ENCODE measurements at regions not wholly inside any gene's neighbourhood (a gene's known extent, or its start where the extent isn't known, plus 50 kb on each side); places are given as distances from the start of the nearest gene placed in this dataset.

DNA sequence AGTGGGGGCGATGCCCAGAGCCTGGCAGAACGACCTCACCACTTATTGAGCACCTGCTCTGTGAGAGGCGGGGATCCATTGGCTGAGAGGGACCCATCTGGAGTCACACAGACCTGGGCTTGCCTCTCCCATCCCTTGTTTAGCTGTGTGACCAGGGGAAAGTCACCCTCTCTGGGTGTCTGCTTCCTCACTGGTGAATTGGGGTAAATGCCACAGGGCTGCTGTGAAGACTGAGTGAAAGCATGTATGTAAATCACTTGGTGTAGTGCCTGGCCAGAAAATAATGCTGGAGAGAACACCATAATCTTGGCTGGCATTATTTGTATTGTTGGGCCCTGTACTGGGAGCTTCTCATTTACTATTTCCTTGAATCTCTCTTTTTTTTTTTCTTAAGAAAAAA lies 83.4 kb upstream of the PRL start:
- no peak for DNase-seq (ENCODE audit: insufficient read length, low spot score, missing footprints)
- Histone ChIP-seq H3K4me2 (ENCODE audit: insufficient read depth, low read length) (no peak overlapping the region), H3K36me3 (ENCODE audit: insufficient read depth, low read length) (no peaks in the 10 kb centered on the region), H4K20me1 (ENCODE audit: insufficient read depth, low read length) (no peaks in the 10 kb centered on the region), H3K9me3 (ENCODE audit: low read depth, low read length) (no peaks in the 10 kb centered on the region), H2AFZ (ENCODE audit: low read length) (no peak overlapping the region), H3K4me1 (ENCODE audit: insufficient read depth, low read length) (no peaks in the 10 kb centered on the region), H3K27ac (ENCODE audit: low read depth, low read length) (no peak overlapping the region), H3K27me3 (ENCODE audit: insufficient read depth, low read length) (no peaks in the 10 kb centered on the region), H3K4me3 (ENCODE audit: insufficient read depth, low read length) (no peak overlapping the region), H3K79me2 (ENCODE audit: insufficient read depth, low read length) (no peaks in the 10 kb centered on the region)
- TF ChIP-seq, protein P1, sequence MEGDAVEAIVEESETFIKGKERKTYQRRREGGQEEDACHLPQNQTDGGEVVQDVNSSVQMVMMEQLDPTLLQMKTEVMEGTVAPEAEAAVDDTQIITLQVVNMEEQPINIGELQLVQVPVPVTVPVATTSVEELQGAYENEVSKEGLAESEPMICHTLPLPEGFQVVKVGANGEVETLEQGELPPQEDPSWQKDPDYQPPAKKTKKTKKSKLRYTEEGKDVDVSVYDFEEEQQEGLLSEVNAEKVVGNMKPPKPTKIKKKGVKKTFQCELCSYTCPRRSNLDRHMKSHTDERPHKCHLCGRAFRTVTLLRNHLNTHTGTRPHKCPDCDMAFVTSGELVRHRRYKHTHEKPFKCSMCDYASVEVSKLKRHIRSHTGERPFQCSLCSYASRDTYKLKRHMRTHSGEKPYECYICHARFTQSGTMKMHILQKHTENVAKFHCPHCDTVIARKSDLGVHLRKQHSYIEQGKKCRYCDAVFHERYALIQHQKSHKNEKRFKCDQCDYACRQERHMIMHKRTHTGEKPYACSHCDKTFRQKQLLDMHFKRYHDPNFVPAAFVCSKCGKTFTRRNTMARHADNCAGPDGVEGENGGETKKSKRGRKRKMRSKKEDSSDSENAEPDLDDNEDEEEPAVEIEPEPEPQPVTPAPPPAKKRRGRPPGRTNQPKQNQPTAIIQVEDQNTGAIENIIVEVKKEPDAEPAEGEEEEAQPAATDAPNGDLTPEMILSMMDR (IDR thresholded peaks at IDR 0.05; ENCODE audit: extremely low read depth, low read depth, low read length) = no peak

DNA sequence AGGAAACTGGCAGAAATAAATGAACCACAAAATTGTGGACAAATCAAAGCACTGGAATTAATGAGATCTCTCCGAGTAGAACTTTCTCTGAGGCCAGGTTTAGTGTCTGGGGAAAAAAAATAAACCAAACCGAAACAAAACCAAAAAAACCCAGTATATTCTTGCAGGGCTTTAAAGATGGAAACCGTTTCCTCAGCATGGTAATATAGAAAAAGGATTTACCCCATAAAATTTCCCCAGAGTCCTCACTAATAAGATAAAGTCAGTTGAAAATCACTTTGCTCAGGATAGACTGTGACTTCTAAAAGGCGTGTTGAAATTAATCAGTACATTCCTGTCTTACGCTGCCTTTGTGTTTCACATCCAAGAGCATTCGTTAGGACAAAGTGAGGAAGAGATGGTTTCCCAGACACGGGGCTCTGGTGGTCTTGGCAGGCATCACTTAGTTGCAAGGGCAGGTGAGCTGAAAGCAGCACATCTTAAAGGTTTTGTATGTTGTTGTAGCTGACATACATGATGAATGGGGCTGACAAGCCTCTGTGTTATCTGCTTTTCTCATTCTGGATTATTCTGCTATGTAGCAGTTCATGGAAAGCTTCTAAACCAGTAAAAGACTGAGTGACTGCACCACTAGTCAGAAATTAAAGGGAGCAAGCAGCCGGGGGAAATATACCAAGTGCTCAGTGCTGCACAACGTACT lies 85.2 kb upstream of the PRL start:
- Histone ChIP-seq H4K20me1 (ENCODE audit: insufficient read depth, low read length) (no peaks in the 10 kb centered on the region), H3K27me3 (ENCODE audit: insufficient read depth, low read length) (no peaks in the 10 kb centered on the region), H3K79me2 (ENCODE audit: insufficient read depth, low read length) (no peaks in the 10 kb centered on the region), H3K4me3 (ENCODE audit: insufficient read depth, low read length) (no peak overlapping the region), H3K27ac (ENCODE audit: low read depth, low read length) (no peak overlapping the region), H3K36me3 (ENCODE audit: insufficient read depth, low read length) (no peaks in the 10 kb centered on the region), H3K4me2 (ENCODE audit: insufficient read depth, low read length) (no peak overlapping the region), H3K9me3 (ENCODE audit: low read depth, low read length) (no peaks in the 10 kb centered on the region), H2AFZ (ENCODE audit: low read length) (peak overlapping the region; percentile 18), H3K4me1 (ENCODE audit: insufficient read depth, low read length) (no peaks in the 10 kb centered on the region)
- DNase-seq (ENCODE audit: insufficient read length, low spot score, missing footprints) = no peak
- TF ChIP-seq, protein P1 (IDR thresholded peaks at IDR 0.05; ENCODE audit: extremely low read depth, low read depth, low read length) = no peak

DNA sequence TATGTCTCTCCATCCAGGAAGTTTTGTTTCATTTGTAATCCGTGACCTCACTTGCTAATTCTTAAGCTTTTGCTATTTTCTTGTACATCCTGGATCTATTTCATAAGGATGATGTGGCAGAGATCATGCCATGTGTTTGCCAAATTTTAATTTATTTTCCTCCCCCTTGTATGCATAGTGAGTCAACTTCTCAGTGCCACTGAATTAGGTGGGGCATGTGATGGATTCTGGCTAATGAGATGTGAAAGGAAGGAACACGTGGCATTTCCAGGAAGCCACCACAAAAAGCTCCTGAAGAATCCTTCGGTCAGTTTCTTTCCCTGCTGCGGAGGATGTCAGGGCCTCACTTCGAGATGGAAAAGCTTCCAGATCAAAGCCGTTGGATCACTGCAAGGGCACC lies 86.2 kb upstream of the PRL start:
- Histone ChIP-seq H3K4me2 (ENCODE audit: insufficient read depth, low read length) (no peak overlapping the region), H3K9me3 (ENCODE audit: low read depth, low read length) (no peaks in the 10 kb centered on the region), H3K4me3 (ENCODE audit: insufficient read depth, low read length) (no peak overlapping the region), H2AFZ (ENCODE audit: low read length) (peak overlapping the region; percentile 9), H3K79me2 (ENCODE audit: insufficient read depth, low read length) (no peaks in the 10 kb centered on the region), H3K36me3 (ENCODE audit: insufficient read depth, low read length) (no peaks in the 10 kb centered on the region), H4K20me1 (ENCODE audit: insufficient read depth, low read length) (no peaks in the 10 kb centered on the region), H3K27me3 (ENCODE audit: insufficient read depth, low read length) (no peaks in the 10 kb centered on the region), H3K27ac (ENCODE audit: low read depth, low read length) (no peak overlapping the region), H3K4me1 (ENCODE audit: insufficient read depth, low read length) (no peaks in the 10 kb centered on the region)
- no peak for DNase-seq (ENCODE audit: insufficient read length, low spot score, missing footprints)
- TF ChIP-seq, protein P1 (IDR thresholded peaks at IDR 0.05; ENCODE audit: extremely low read depth, low read depth, low read length) = no peak

DNA sequence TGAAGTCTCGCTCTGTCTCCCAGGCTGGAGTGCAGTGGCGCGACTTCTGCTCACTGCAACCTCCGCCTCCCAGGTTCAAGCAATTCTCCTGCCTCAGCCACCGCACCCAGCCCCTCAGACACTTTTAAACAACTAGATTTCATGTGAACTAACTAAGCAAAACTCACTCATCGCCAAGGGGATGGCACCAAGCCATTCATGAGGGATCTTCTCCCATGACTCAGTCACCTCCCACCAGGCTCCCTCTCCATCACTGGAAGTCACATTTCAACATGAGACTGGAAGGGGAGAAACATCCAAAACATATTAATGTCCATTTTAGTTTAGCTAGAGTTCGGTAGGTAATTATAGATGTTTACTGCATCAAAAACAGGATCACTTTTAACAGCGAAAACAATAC lies 95.9 kb upstream of the PRL start:
- H3K4me3 ChIP-seq (ENCODE audit: insufficient read depth, low read length) = no peak overlapping the region
- TF ChIP-seq, protein P1 (IDR thresholded peaks at IDR 0.05; ENCODE audit: extremely low read depth, low read depth, low read length) = no peak
- H3K4me1 ChIP-seq (ENCODE audit: insufficient read depth, low read length) = no peaks in the 10 kb centered on the region
- no peak overlapping the region for H3K27ac ChIP-seq (ENCODE audit: low read depth, low read length)
- DNase-seq (ENCODE audit: insufficient read length, low spot score, missing footprints) = no peak
- H3K27me3 ChIP-seq (ENCODE audit: insufficient read depth, low read length) = no peaks in the 10 kb centered on the region
- H3K79me2 ChIP-seq (ENCODE audit: insufficient read depth, low read length) = no peaks in the 10 kb centered on the region
- H2AFZ ChIP-seq (ENCODE audit: low read length) = no peak overlapping the region
- no peaks in the 10 kb centered on the region for H4K20me1 ChIP-seq (ENCODE audit: insufficient read depth, low read length)
- H3K36me3 ChIP-seq (ENCODE audit: insufficient read depth, low read length) = no peaks in the 10 kb centered on the region
- no peaks in the 10 kb centered on the region for H3K9me3 ChIP-seq (ENCODE audit: low read depth, low read length)
- no peak overlapping the region for H3K4me2 ChIP-seq (ENCODE audit: insufficient read depth, low read length)

All from osteoblast (primary cell).